Neural progenitor cell (in vitro differentiated cells): ENCODE measurements at regions not wholly inside any gene's neighbourhood (a gene's known extent, or its start where the extent isn't known, plus 50 kb on each side); places are given as distances from the start of the nearest gene placed in this dataset.

Experiments
- CTCF ChIP-seq: fragments of 200-600 bp; sonication (generic); IDR thresholded peaks from 2 replicates; pipeline ENCODE4 v1.5.1; 2017; ENCODE audit warnings: antibody characterized with exemption, mild to moderate bottlenecking
- EZH2 ChIP-seq: fragments of 200-600 bp; sonication (generic); IDR thresholded peaks from 2 replicates; pipeline ENCODE4 v1.6.1; 2017; ENCODE audit warnings: antibody characterized with exemption, mild to moderate bottlenecking, moderate library complexity

GRCh38 chr12:22967171-22967570 lies 342.2 kb downstream of the ETNK1 start:
- TF ChIP-seq CTCF (no peak), EZH2 (no peak)
